Suprapubic skin (tissue), 4 donors: ENCODE measurements at regions not wholly inside any gene's neighbourhood (a gene's known extent, or its start where the extent isn't known, plus 50 kb on each side); places are given as distances from the start of the nearest gene placed in this dataset.

Experiments
- DNase-seq, 2 donors: peaks; one replicate each; pipeline ENCODE4 v3.0.0-alpha.2; 2019; ENCODE audit warnings: low spot score in 2 of 2
- H3K27ac ChIP-seq: fragments of 200-600 bp; sonication (generic); one replicate; pipeline ENCODE4 v1.5.1; 2019
- H3K27me3 ChIP-seq: fragments of 200-600 bp; sonication (generic); one replicate; pipeline ENCODE4 v1.5.1; 2019
- H3K36me3 ChIP-seq: fragments of 200-600 bp; sonication (generic); one replicate; pipeline ENCODE4 v1.5.1; 2019
- H3K4me1 ChIP-seq: fragments of 200-600 bp; sonication (generic); one replicate; pipeline ENCODE4 v1.5.1; 2019
- H3K4me3 ChIP-seq: fragments of 200-600 bp; sonication (generic); one replicate; pipeline ENCODE4 v1.5.1; 2019; ENCODE audit warnings: mild to moderate bottlenecking
- H3K9me3 ChIP-seq: fragments of 200-600 bp; sonication (generic); one replicate; pipeline ENCODE4 v1.5.1; 2019
- CTCF ChIP-seq, 2 donors: fragments of 200-600 bp in 1 of 2; fragments of 450-650 bp in 1 of 2; sonication (generic) in 1 of 2; IDR thresholded peaks; one replicate each; pipeline ENCODE4 v1.5.1; 2016 to 2019; ENCODE audit warnings: antibody characterized with exemption in 2 of 2, mild to moderate bottlenecking in 1 of 2, moderate library complexity in 1 of 2
- EP300 ChIP-seq: sonication (generic); formaldehyde crosslinking; IDR thresholded peaks from one replicate; pipeline ENCODE4 v1.6.1; 2017; ENCODE audit warnings: antibody characterized with exemption
- POLR2A ChIP-seq, 2 donors: fragments of 450-650 bp; IDR thresholded peaks; one replicate each; pipeline ENCODE4 v1.6.1; 2017; ENCODE audit warnings: antibody characterized with exemption in 2 of 2, mild to moderate bottlenecking in 2 of 2, moderate library complexity in 2 of 2
- POLR2AphosphoS5 ChIP-seq, 3 donors: sonication (generic); formaldehyde crosslinking; IDR thresholded peaks; one replicate each; pipeline ENCODE4 v1.6.1; 2017; ENCODE audit warnings: antibody characterized with exemption in 3 of 3
- WGBS: methylation state at CpG from one replicate; pipeline ENCODE4 v1.1.5; 2018; 5-methylcytosine and 5-hydroxymethylcytosine counted together

- DNase-seq, result peak in 1 of 2 donors; percentile 79
Measured at GRCh38 chr20:23245553-23246181, 104.9 kb upstream of the NXT1 start.

GRCh38 chr20:23244916-23245552 is 105.6 kb upstream of the NXT1 start:
- Histone ChIP-seq H3K27ac (peak overlapping the region; percentile 38), H3K4me1 (peaks cover 7% of the 10 kb centered on the region), H3K9me3 (no peaks in the 10 kb centered on the region), H3K36me3 (no peaks in the 10 kb centered on the region), H3K4me3 (no peak overlapping the region), H3K27me3 (no peaks in the 10 kb centered on the region)
- WGBS, result 79% methylated on average over 13 of the region's 13 CpGs
- DNase-seq, result peak in 1 of 2 donors; percentile 56
- TF ChIP-seq EP300 (no peak), CTCF (IDR thresholded peaks at IDR 0.05) (no peak), POLR2AphosphoS5 (IDR thresholded peaks at IDR 0.05) (no peak), POLR2A (IDR thresholded peaks at IDR 0.05) (no peak)

More at GRCh38 chr20:23245553-23246181, 104.9 kb upstream of the NXT1 start:
- Histone ChIP-seq H3K4me1 (peaks cover 7% of the 10 kb centered on the region), H3K36me3 (no peaks in the 10 kb centered on the region), H3K9me3 (no peaks in the 10 kb centered on the region), H3K27ac (no peak overlapping the region), H3K4me3 (no peak overlapping the region), H3K27me3 (no peaks in the 10 kb centered on the region)
- whole genome bisulfite sequencing, result 59% methylated on average over 11 of the region's 11 CpGs
- TF ChIP-seq CTCF (IDR thresholded peaks at IDR 0.05) (peak in 1 of 2 donors; percentile 35), POLR2AphosphoS5 (IDR thresholded peaks at IDR 0.05) (no peak)

GRCh38 chr20:23244156-23244915 is 106.3 kb upstream of the NXT1 start:
- Histone ChIP-seq H3K27me3 (no peaks in the 10 kb centered on the region), H3K4me1 (peaks cover 7% of the 10 kb centered on the region), H3K36me3 (no peaks in the 10 kb centered on the region), H3K9me3 (no peaks in the 10 kb centered on the region), H3K27ac (peak overlapping the region; percentile 38), H3K4me3 (no peak overlapping the region)
- DNase-seq, result peak in 1 of 2 donors; percentile 75
- TF ChIP-seq POLR2AphosphoS5 (IDR thresholded peaks at IDR 0.05), result no peak
- no peak for TF ChIP-seq POLR2A (IDR thresholded peaks at IDR 0.05)
- no peak for TF ChIP-seq CTCF (IDR thresholded peaks at IDR 0.05)
- no peak for TF ChIP-seq EP300
- 80% methylated on average over 27 of the region's 27 CpGs for WGBS

GRCh38 chr20:23243791-23244155 is 106.8 kb upstream of the NXT1 start:
- H3K27me3 ChIP-seq, result no peaks in the 10 kb centered on the region
- no peak overlapping the region for H3K4me3 ChIP-seq
- DNase-seq, result no peak
- peak overlapping the region; percentile 38 for H3K27ac ChIP-seq
- WGBS, result 79% methylated on average over 4 of the region's 4 CpGs
- TF ChIP-seq POLR2A (IDR thresholded peaks at IDR 0.05) (no peak), EP300 (no peak), CTCF (IDR thresholded peaks at IDR 0.05) (no peak), POLR2AphosphoS5 (IDR thresholded peaks at IDR 0.05) (no peak)
- peaks cover 7% of the 10 kb centered on the region for H3K4me1 ChIP-seq
- H3K36me3 ChIP-seq, result no peaks in the 10 kb centered on the region
- no peaks in the 10 kb centered on the region for H3K9me3 ChIP-seq

- Histone ChIP-seq H3K27ac (no peak overlapping the region), H3K27me3 (no peaks in the 10 kb centered on the region)
Measured at GRCh38 chr20:23242556-23243180, 107.9 kb upstream of the NXT1 start.

More at GRCh38 chr20:23242556-23243180, 107.9 kb upstream of the NXT1 start:
- DNase-seq, result peak in 1 of 2 donors; percentile 21
- TF ChIP-seq CTCF (IDR thresholded peaks at IDR 0.05) (no peak), POLR2AphosphoS5 (IDR thresholded peaks at IDR 0.05) (no peak), POLR2A (IDR thresholded peaks at IDR 0.05) (no peak), EP300 (no peak)
- Histone ChIP-seq H3K36me3 (no peaks in the 10 kb centered on the region), H3K9me3 (no peaks in the 10 kb centered on the region), H3K4me1 (peaks cover 7% of the 10 kb centered on the region), H3K4me3 (no peak overlapping the region)
- 77% methylated on average over 5 of the region's 5 CpGs for WGBS
